A549 (cell line): ENCODE measurements at regions not wholly inside any gene's neighbourhood (a gene's known extent, or its start where the extent isn't known, plus 50 kb on each side); places are given as distances from the start of the nearest gene placed in this dataset.

Experiments
- CBX8 ChIP-seq: fragments of 200-600 bp; sonication (generic); IDR thresholded peaks from 2 replicates; pipeline ENCODE4 v1.6.1; 2016
- CEBPB ChIP-seq, 2 experiments: fragments of >200 bp in 1 of 2; sonication (Bioruptor Twin) in 1 of 2; formaldehyde crosslinking in 1 of 2; IDR thresholded peaks; 2 replicates each; pipeline ENCODE4 v1.6.1; 2012 to 2016
- CTCF ChIP-seq: fragments of >200 bp; sonication (Bioruptor Twin); formaldehyde crosslinking; IDR thresholded peaks from 3 replicates; pipeline ENCODE4 v1.5.1; 2016
- EP300 ChIP-seq, 2 experiments: fragments of >200 bp; sonication (Bioruptor Twin); formaldehyde crosslinking; IDR thresholded peaks; 2 replicates in 1 of 2; 3 replicates in 1 of 2; pipeline ENCODE4 v1.6.1; 2016 to 2017
- HDAC2 ChIP-seq: fragments of 200-600 bp; sonication (generic); IDR thresholded peaks from 2 replicates; pipeline ENCODE4 v1.6.1; 2016
- MYC ChIP-seq: IDR thresholded peaks from 2 replicates; pipeline ENCODE4 v1.6.1; 2012; ENCODE audit warnings: mild to moderate bottlenecking, inconsistent platforms, low read length, improper control_type of control experiment, borderline replicate concordance
- POLR2A ChIP-seq: IDR thresholded peaks from 2 replicates; pipeline ENCODE4 v1.6.1; 2012; ENCODE audit warnings: mild to moderate bottlenecking, low read length

GRCh38 chr22:48192920-48193319, 1430.5 kb downstream of the TBC1D22A start:
- TF ChIP-seq CTCF (no peak), EP300 (IDR thresholded peaks at IDR 0.05) (no peak), CBX8 (no peak), MYC (no peak), HDAC2 (no peak), CEBPB (IDR thresholded peaks at IDR 0.05) (no peak), POLR2A (no peak)
